GM06990 (cell line): ENCODE measurements at regions not wholly inside any gene's neighbourhood (a gene's known extent, or its start where the extent isn't known, plus 50 kb on each side); places are given as distances from the start of the nearest gene placed in this dataset.

Source experiments
- DNase-seq: peaks from one replicate; pipeline ENCODE4 v3.0.0-alpha.2; 2011; ENCODE audit not compliant: insufficient read length; ENCODE audit errors: extremely low read depth
- H3K27me3 ChIP-seq: replicated peaks from 2 replicates; pipeline ENCODE4 v1.6.0; 2011; ENCODE audit warnings: low read length; ENCODE audit not compliant: control insufficient read depth, insufficient read depth
- H3K36me3 ChIP-seq: 2 replicates; pipeline ENCODE4 v1.5.1; 2011; ENCODE audit warnings: low read length; ENCODE audit not compliant: control insufficient read depth, insufficient read depth
- H3K4me3 ChIP-seq: replicated peaks from 2 replicates; pipeline ENCODE4 v1.5.1; 2011; ENCODE audit warnings: low read depth, mild to moderate bottlenecking, control low read depth, low read length
- TF ChIP-seq, protein P1 (sequence below): IDR thresholded peaks from 2 replicates; pipeline ENCODE4 v1.5.1; 2011; ENCODE audit warnings: low read length, control low read depth, mild to moderate bottlenecking, inconsistent platforms; ENCODE audit not compliant: insufficient read depth, poor library complexity, severe bottlenecking

DNA sequence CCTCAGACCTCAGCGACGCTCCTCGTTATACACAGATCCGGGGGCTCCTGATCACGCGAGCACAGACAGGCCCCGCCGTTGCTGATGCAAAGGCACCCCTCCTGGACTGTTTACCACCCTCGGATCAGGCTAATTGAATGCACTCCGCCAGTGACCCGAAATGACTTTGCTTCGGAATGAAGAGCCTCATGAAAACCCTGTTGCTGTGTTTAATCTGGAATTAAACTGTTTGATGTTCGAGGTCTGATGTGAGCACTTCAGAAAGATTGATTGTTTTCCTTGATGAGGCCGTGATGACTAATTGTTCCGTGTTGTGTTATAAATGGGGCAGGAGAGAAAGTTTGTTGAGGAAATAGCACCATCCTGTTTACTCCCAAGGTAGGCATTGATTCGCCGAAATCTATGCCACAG lies 190.5 kb upstream of the PPP1R26 start:
- no peaks in the 10 kb centered on the region for H3K27me3 ChIP-seq
- no peak for DNase-seq

DNA sequence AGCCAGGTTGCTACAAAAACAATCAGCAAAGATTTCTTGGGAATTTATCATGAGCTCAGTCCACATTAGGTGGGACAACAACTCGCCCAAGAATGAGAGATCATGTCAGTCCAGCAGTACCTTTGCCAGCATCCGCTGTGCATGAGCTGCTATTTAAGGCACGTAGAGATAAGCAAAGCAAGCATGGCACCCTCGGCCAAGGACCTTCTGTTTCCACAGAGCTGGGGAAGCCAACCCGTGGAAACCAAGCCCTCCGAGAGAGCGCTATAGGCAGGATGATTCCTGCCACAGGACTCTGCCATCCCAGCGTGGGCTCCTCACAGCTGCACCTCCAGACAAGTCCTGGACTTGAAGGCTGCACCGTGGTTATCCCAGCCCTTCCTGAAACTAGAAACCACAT lies 189.5 kb upstream of the PPP1R26 start:
- TF ChIP-seq, protein P1, sequence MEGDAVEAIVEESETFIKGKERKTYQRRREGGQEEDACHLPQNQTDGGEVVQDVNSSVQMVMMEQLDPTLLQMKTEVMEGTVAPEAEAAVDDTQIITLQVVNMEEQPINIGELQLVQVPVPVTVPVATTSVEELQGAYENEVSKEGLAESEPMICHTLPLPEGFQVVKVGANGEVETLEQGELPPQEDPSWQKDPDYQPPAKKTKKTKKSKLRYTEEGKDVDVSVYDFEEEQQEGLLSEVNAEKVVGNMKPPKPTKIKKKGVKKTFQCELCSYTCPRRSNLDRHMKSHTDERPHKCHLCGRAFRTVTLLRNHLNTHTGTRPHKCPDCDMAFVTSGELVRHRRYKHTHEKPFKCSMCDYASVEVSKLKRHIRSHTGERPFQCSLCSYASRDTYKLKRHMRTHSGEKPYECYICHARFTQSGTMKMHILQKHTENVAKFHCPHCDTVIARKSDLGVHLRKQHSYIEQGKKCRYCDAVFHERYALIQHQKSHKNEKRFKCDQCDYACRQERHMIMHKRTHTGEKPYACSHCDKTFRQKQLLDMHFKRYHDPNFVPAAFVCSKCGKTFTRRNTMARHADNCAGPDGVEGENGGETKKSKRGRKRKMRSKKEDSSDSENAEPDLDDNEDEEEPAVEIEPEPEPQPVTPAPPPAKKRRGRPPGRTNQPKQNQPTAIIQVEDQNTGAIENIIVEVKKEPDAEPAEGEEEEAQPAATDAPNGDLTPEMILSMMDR, result no peak
- no peak overlapping the region for H3K4me3 ChIP-seq
- no peaks in the 10 kb centered on the region for H3K27me3 ChIP-seq
- H3K36me3 ChIP-seq, result no peaks in the 10 kb centered on the region
- DNase-seq, result no peak

More for the DNA sequence above, 190.5 kb upstream of the PPP1R26 start:
- TF ChIP-seq, protein P1, result no peak
- no peak overlapping the region for H3K4me3 ChIP-seq
- H3K36me3 ChIP-seq, result no peaks in the 10 kb centered on the region

DNA sequence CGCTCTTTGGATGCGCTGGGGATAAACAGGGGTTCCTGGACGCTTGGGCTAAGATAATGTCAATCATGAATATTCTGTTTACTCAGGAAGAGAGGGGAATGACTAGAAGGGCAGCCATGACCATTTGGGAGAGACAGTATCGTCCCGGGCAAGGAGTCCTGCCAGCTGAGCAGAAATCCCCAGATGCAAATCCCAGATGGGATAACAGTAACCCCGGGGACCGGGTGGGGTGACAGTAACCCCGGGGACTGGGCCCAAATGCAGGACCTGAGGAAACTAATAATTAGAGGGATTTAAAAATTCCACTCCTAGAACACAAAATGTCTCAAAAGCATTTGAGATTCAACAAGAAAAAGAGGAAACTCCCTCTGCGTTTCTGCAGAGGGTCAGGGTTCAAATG lies 189.0 kb upstream of the PPP1R26 start:
- no peak for DNase-seq
- TF ChIP-seq, protein P1, result no peak
- Histone ChIP-seq H3K36me3 (no peaks in the 10 kb centered on the region), H3K4me3 (no peak overlapping the region), H3K27me3 (no peaks in the 10 kb centered on the region)

DNA sequence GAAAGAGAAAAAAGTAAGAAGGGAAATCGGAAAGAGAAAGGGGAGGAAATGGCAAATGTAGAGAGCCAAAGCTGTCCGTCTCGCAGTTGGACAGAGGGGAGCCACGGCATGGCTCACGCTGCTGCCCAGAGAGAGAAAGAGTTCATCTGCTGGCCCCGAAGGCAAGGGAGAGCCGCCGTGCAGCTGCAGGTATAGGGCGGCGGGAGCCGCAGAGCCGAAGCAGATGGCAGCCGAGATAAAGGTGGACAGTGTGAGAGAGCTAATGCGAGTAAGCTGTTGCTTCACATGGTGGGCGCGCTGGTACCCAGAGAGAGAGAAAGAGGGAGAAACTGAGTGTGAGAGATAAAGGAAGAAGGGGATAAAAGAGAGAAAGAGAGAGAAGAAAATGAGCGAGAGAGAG lies 188.4 kb upstream of the PPP1R26 start:
- no peaks in the 10 kb centered on the region for H3K36me3 ChIP-seq
- H3K4me3 ChIP-seq, result no peak overlapping the region
- TF ChIP-seq, protein P1, result no peak
- no peaks in the 10 kb centered on the region for H3K27me3 ChIP-seq
- DNase-seq, result no peak

DNA sequence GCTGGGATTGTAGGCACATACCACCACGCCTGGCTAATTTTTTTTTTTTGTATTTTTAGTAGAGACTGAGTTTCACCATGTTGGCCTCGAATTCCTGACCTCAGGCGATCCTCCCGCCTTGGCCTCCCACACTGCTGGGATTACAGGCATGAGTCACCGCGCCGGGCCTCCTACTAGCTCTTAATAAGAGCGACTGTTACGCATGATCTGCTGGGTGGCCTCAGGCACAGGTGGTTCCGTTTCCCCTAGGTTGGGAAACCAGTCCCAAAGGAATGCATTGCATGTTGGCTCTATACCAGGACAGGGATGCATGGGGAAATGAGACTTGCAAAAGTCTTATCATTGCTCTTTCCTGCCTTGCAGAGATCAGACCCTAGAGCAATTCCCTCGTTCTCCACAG lies 184.7 kb upstream of the PPP1R26 start:
- Histone ChIP-seq H3K4me3 (no peak overlapping the region), H3K36me3 (no peaks in the 10 kb centered on the region), H3K27me3 (peaks cover 3% of the 10 kb centered on the region; the same call in 1 of the 2 replicates)
- no peak for DNase-seq
- TF ChIP-seq, protein P1, result no peak

DNA sequence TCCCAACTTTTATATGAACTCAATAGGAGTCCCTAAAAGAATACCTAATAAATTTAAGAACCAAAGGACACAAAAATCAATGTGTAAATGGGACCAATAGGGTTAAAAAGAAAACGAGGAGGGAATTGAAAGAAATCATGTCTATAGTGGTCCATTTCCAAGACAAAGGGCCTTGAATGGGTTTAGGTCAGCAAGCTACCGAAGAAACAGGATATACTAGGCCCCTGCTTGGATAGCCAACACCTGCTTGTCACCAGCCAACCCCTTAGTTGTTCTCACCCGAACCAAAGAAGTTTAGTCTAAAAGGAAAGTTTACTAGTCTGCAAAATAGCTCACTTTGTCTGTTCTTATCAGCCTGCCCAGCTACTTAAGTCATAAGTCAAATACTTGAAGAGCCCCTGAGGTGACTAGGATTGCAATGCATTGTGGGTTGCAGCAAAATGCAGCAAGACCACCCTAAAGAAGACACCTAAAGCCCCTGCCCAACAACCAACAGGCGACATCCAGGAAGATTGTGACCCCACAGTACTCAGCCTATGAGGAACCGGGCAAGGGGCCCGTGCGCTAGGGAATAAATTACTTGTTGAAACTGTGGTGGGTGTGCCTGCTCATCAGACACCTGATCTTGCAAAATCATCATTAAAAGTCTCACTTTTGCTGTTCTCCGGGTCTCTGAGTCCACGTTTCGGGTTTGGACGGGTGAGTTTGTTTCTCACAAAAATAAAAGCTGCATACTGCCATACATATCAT lies 183.9 kb upstream of the PPP1R26 start:
- TF ChIP-seq, protein P1, result no peak
- Histone ChIP-seq H3K36me3 (no peaks in the 10 kb centered on the region), H3K27me3 (peaks cover 3% of the 10 kb centered on the region; the same call in 1 of the 2 replicates), H3K4me3 (no peak overlapping the region)
- no peak for DNase-seq
